ENCODE measurements at regions not wholly inside any gene's neighbourhood (a gene's known extent, or its start where the extent isn't known, plus 50 kb on each side); places are given as distances from the start of the nearest gene placed in this dataset.
A peak's percentile ranks its signal among the peaks of the same experiment; 100 is the strongest.

DNA sequence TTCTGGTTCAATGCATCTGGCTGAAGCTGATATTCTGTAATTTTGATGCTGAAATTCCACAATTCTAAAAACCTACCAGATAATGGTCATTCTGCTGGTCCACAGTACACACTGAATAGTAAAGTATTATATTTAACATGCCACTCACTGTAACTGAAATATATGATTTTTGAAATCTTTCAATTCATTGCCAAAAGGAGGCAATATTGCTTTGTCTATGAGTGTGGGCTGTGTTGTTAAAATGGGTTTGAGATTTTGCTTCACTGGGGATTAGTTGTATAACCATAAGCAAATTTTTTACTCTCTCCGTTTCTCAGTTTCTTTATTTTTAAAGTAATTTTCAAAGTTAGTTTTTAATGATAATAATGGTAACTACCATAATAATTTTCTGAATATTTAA, 1404.1 kb upstream of the IGFBP7 start:
- H3K4me3 ChIP-seq (replicated peaks in 1 of 3; ENCODE audit: insufficient read depth in 1 of 3, low read depth in 2 of 3, low read length in 3 of 3) = no peak overlapping the region
- H2AFZ ChIP-seq (ENCODE audit: low read length) = no peak overlapping the region
- ATAC-seq (no peak), FAIRE-seq (no peak), DNase-seq (ENCODE audit: low spot score) (no peak)
- POLR2A ChIA-PET = no interaction called here
- intact Hi-C loops (cut with micrococcal nuclease; ENCODE audit: unreplicated experiment) = no loop called here
- in situ Hi-C loops (cut with HindIII; ENCODE audit: extremely low pct_ligation_motif_present, low pct_unique_long_range_greater_than_20kb) = no loop called here
- 38% methylated on average over 1 of the region's 1 CpG for WGBS (ENCODE audit: low lambda C conversion rate)
- H3K9ac ChIP-seq (ENCODE audit: insufficient read depth, low read depth, low read length) = no peak overlapping the region
- no peak for TF ChIP-seq KDM2A (CRISPR knock-in tag; IDR thresholded peaks at IDR 0.05; ENCODE audit: borderline replicate concordance, low read depth)
- no peak for TF ChIP-seq ARNTL (CRISPR knock-in tag; IDR thresholded peaks at IDR 0.05)
- no peak for TF ChIP-seq TRIM22 (IDR thresholded peaks at IDR 0.05)
- TF ChIP-seq ONECUT2 (CRISPR knock-in tag; IDR thresholded peaks at IDR 0.05) = no peak
- TF ChIP-seq, protein P1, sequence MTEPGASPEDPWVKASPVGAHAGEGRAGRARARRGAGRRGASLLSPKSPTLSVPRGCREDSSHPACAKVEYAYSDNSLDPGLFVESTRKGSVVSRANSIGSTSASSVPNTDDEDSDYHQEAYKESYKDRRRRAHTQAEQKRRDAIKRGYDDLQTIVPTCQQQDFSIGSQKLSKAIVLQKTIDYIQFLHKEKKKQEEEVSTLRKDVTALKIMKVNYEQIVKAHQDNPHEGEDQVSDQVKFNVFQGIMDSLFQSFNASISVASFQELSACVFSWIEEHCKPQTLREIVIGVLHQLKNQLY (CRISPR knock-in tag; IDR thresholded peaks at IDR 0.05) = no peak
- TF ChIP-seq ZNF660 (CRISPR knock-in tag; IDR thresholded peaks at IDR 0.05; ENCODE audit: borderline replicate concordance, low read depth) = no peak
- BruUV-seq (replicated peaks) = no TSS peak
- no peak overlapping the region for H3K27ac ChIP-seq (ENCODE audit: extremely low read length, insufficient read depth, low read length)
- no peaks in the 10 kb centered on the region for H3K79me2 ChIP-seq (ENCODE audit: insufficient read depth, low read length)
- H3K4me2 ChIP-seq (ENCODE audit: low read depth, low read length) = no peak overlapping the region
- no peaks in the 10 kb centered on the region for H4K20me1 ChIP-seq (ENCODE audit: insufficient read depth, low read length)
- H3K27me3 ChIP-seq (ENCODE audit: control insufficient read depth in 1 of 2, insufficient read depth in 2 of 2, low read length in 2 of 2) = no peaks in the 10 kb centered on the region
- H3K4me1 ChIP-seq (ENCODE audit: insufficient read depth, low read length) = no peaks in the 10 kb centered on the region
- CTCF ChIA-PET (ENCODE audit: low intra/inter-chr PET ratio, low total read pairs) = no interaction called here
- H3K36me3 ChIP-seq (replicated peaks in 1 of 2; ENCODE audit: control insufficient read depth in 1 of 2, insufficient read depth in 2 of 2, low read length in 2 of 2) = no peaks in the 10 kb centered on the region
- H3K9me3 ChIP-seq (ENCODE audit: low read length) = peaks cover 4% of the 10 kb centered on the region

DNA sequence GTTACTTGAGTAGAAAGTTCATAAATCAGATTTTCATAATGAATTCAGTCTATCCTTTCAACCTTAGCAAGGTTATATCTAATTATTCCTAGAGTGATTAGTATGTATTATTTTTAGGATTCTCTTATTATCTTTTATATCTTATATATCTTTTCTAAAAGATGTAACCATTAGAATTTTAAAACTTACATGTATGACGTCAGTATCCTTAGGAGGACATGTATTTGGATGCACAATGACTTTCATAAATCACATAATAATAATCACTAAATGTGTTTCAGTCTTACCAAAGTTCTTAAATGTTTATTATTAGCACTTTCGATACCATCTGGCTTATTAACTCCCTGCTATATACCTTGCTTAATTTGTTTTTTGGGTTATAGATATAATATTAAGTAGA, 1400.5 kb upstream of the IGFBP7 start:
- CTCF ChIA-PET (ENCODE audit: low intra/inter-chr PET ratio, low total read pairs) = no interaction called here
- Histone ChIP-seq H3K27me3 (ENCODE audit: control insufficient read depth in 1 of 2, insufficient read depth in 2 of 2, low read length in 2 of 2) (no peaks in the 10 kb centered on the region), H3K27ac (ENCODE audit: extremely low read length, insufficient read depth, low read length) (no peak overlapping the region), H3K9me3 (ENCODE audit: low read length) (no peaks in the 10 kb centered on the region), H4K20me1 (ENCODE audit: insufficient read depth, low read length) (no peaks in the 10 kb centered on the region), H3K36me3 (replicated peaks in 1 of 2; ENCODE audit: control insufficient read depth in 1 of 2, insufficient read depth in 2 of 2, low read length in 2 of 2) (no peaks in the 10 kb centered on the region), H3K4me1 (ENCODE audit: insufficient read depth, low read length) (no peaks in the 10 kb centered on the region), H3K79me2 (ENCODE audit: insufficient read depth, low read length) (no peaks in the 10 kb centered on the region), H3K4me3 (replicated peaks in 1 of 3; ENCODE audit: insufficient read depth in 1 of 3, low read depth in 2 of 3, low read length in 3 of 3) (no peak overlapping the region), H3K9ac (ENCODE audit: insufficient read depth, low read depth, low read length) (no peak overlapping the region), H2AFZ (ENCODE audit: low read length) (no peak overlapping the region), H3K4me2 (ENCODE audit: low read depth, low read length) (no peak overlapping the region)
- in situ Hi-C loops (cut with HindIII; ENCODE audit: extremely low pct_ligation_motif_present, low pct_unique_long_range_greater_than_20kb) = no loop called here
- POLR2A ChIA-PET = no interaction called here
- no peak for ATAC-seq
- WGBS (ENCODE audit: low lambda C conversion rate) = 0% methylated on average over 2 of the region's 2 CpGs
- TF ChIP-seq ATF7 (IDR thresholded peaks at IDR 0.05) (peak; percentile 87), ATF7 (CRISPR knock-in tag; IDR thresholded peaks at IDR 0.05) (no peak), HDAC1 (CRISPR knock-in tag; IDR thresholded peaks at IDR 0.05) (no peak), CREB1 (IDR thresholded peaks at IDR 0.05) (peak; percentile 81), CREB1 (CRISPR knock-in tag; IDR thresholded peaks at IDR 0.05) (no peak)
- TF ChIP-seq, protein P2, sequence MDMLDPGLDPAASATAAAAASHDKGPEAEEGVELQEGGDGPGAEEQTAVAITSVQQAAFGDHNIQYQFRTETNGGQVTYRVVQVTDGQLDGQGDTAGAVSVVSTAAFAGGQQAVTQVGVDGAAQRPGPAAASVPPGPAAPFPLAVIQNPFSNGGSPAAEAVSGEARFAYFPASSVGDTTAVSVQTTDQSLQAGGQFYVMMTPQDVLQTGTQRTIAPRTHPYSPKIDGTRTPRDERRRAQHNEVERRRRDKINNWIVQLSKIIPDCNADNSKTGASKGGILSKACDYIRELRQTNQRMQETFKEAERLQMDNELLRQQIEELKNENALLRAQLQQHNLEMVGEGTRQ (IDR thresholded peaks at IDR 0.05; ENCODE audit: low read depth, low read length) = no peak
- TF ChIP-seq, protein P2 (CRISPR knock-in tag; IDR thresholded peaks at IDR 0.05; ENCODE audit: borderline replicate concordance) = no peak
- intact Hi-C loops (cut with micrococcal nuclease; ENCODE audit: unreplicated experiment) = no loop called here
- no TSS peak for BruUV-seq (replicated peaks)
- no peak for DNase-seq (ENCODE audit: low spot score)
- no peak for FAIRE-seq

Data from HepG2 (cell line).